BE2C (cell line): ENCODE measurements at regions not wholly inside any gene's neighbourhood (a gene's known extent, or its start where the extent isn't known, plus 50 kb on each side); places are given as distances from the start of the nearest gene placed in this dataset.

Source experiments
- DNase-seq: peaks from one replicate; pipeline ENCODE4 v3.0.0-alpha.2; 2020
- H3K27me3 ChIP-seq: fragments of 250-450 bp; sonication (Bioruptor Pico); 2 replicates; pipeline ENCODE4 v1.5.1; 2020; ENCODE audit warnings: mild to moderate bottlenecking
- H3K36me3 ChIP-seq: fragments of 250-450 bp; sonication (Bioruptor Pico); 2 replicates; pipeline ENCODE4 v1.5.1; 2020; ENCODE audit warnings: mild to moderate bottlenecking
- H3K4me1 ChIP-seq: fragments of 250-450 bp; sonication (Bioruptor Pico); 2 replicates; pipeline ENCODE4 v1.5.1; 2020
- H3K4me3 ChIP-seq: 2 replicates; pipeline ENCODE4 v1.5.1; 2011; ENCODE audit warnings: low read depth, low read length
- H3K9me3 ChIP-seq: fragments of 250-450 bp; sonication (Bioruptor Pico); 2 replicates; pipeline ENCODE4 v1.5.1; 2020
- TF ChIP-seq, protein P1 (sequence below): IDR thresholded peaks from 2 replicates; pipeline ENCODE4 v1.5.1; 2012; ENCODE audit warnings: mild to moderate bottlenecking, low read depth, low read length

DNA sequence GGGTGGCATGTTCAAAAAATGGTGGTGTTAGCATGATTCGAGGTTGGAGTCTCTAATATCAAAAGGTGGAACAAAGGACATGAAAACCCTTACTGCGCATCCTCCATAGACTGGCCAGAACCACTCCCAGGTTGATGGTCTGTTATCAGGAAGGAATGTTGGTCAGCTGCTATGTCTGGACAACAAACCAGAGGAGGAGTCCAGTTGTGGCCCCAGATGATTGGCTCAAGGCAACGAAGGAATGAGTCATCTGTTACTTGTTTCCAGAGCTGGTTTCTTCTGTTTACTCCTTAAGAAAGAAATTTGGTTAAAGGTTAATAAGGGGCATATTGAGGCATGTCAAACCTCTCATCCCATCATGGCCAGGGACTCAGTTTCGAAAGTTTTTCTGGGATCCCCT lies 56.8 kb upstream of the GRIA4 start:
- H3K9me3 ChIP-seq = no peaks in the 10 kb centered on the region
- TF ChIP-seq, protein P1, sequence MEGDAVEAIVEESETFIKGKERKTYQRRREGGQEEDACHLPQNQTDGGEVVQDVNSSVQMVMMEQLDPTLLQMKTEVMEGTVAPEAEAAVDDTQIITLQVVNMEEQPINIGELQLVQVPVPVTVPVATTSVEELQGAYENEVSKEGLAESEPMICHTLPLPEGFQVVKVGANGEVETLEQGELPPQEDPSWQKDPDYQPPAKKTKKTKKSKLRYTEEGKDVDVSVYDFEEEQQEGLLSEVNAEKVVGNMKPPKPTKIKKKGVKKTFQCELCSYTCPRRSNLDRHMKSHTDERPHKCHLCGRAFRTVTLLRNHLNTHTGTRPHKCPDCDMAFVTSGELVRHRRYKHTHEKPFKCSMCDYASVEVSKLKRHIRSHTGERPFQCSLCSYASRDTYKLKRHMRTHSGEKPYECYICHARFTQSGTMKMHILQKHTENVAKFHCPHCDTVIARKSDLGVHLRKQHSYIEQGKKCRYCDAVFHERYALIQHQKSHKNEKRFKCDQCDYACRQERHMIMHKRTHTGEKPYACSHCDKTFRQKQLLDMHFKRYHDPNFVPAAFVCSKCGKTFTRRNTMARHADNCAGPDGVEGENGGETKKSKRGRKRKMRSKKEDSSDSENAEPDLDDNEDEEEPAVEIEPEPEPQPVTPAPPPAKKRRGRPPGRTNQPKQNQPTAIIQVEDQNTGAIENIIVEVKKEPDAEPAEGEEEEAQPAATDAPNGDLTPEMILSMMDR = no peak
- no peaks in the 10 kb centered on the region for H3K27me3 ChIP-seq
- H3K4me1 ChIP-seq = no peaks in the 10 kb centered on the region
- no peaks in the 10 kb centered on the region for H3K36me3 ChIP-seq
- no peak overlapping the region for H3K4me3 ChIP-seq
- DNase-seq = no peak

DNA sequence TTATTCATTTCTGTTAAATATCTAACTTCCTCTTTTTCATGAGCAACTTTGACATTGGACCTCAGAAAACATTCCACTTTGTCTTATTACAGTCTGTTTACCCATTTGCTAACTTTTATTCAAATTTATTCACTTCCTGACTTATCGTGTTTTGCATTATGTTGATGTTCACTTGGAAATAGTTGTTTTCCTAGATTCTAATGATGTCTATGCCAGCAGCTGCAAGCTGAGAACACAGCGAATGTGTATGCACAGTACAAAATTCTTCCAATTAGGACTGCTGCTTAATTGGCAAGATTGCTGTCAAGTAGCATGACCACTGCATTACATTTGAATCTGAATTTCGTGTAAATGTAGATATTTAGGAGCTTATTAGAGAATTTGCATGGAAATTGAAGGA lies 61.5 kb upstream of the GRIA4 start:
- Histone ChIP-seq H3K36me3 (no peaks in the 10 kb centered on the region), H3K27me3 (no peaks in the 10 kb centered on the region), H3K4me3 (no peak overlapping the region), H3K9me3 (no peaks in the 10 kb centered on the region), H3K4me1 (no peaks in the 10 kb centered on the region)
- DNase-seq = no peak
- TF ChIP-seq, protein P1 = no peak

DNA sequence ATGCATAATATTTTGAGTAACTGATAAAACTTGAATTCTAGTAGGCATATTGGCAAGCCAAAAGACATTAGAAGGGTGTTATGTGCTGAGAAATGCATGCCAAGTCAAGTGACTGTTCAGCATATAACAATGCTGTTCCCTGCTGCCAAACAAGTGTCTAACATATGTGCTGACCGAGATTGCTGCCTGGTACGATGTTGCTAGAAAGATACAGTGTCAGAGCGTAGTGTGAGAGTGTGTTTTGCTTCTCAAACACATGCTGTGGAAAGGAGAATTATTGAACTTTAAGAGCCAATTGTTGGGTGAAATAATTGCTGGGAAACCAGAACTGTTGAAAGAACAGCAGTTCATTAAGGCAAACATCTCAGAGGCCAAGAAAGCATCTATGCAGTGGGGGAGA lies 71.3 kb upstream of the GRIA4 start:
- DNase-seq = no peak
- Histone ChIP-seq H3K4me1 (no peaks in the 10 kb centered on the region), H3K9me3 (no peaks in the 10 kb centered on the region), H3K4me3 (no peak overlapping the region), H3K27me3 (no peaks in the 10 kb centered on the region), H3K36me3 (no peaks in the 10 kb centered on the region)
- TF ChIP-seq, protein P1 = no peak

DNA sequence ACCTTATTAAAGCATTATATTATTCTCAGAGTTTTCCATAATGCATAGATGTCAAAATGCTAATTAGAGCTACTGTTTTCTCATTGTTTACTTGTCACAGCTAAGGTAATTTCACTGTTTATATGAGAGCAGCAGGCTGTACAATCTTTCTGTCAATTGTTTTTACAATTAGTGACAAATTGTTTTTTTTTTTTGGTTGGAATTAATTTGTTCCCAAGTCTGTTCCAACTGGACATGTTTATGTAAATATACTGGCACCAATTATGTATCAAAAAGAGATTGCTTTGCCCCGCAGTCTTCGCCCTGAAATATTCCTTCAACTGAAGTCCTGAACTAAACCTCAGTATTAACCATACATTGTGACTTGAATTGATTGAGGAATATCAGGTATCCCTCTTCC lies 72.3 kb upstream of the GRIA4 start:
- no peak overlapping the region for H3K4me3 ChIP-seq
- DNase-seq = no peak
- TF ChIP-seq, protein P1 = no peak
- no peaks in the 10 kb centered on the region for H3K27me3 ChIP-seq
- H3K36me3 ChIP-seq = no peaks in the 10 kb centered on the region
- no peaks in the 10 kb centered on the region for H3K4me1 ChIP-seq
- no peaks in the 10 kb centered on the region for H3K9me3 ChIP-seq

DNA sequence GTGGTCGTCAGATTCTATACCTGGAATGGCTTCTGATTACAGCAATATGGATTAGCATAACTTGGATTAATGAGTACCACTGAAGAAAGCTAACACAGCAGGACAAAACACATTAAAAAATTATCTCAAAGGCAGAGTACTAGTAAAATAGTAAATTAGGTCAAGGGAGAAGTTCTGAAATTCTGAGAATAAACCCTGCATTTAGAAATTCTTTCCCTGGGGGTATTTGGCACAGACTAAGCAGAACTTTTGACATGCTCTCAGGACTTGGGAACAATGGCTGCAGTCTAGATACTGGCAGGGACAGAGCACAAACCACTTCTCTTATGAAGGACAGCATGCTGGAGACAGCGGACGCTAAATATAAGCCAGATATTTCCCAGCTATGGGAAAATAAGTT lies 85.6 kb upstream of the GRIA4 start:
- Histone ChIP-seq H3K36me3 (no peaks in the 10 kb centered on the region), H3K9me3 (no peaks in the 10 kb centered on the region), H3K27me3 (no peaks in the 10 kb centered on the region), H3K4me3 (no peak overlapping the region), H3K4me1 (no peaks in the 10 kb centered on the region)
- TF ChIP-seq, protein P1 = no peak
- peak; percentile 8 for DNase-seq

DNA sequence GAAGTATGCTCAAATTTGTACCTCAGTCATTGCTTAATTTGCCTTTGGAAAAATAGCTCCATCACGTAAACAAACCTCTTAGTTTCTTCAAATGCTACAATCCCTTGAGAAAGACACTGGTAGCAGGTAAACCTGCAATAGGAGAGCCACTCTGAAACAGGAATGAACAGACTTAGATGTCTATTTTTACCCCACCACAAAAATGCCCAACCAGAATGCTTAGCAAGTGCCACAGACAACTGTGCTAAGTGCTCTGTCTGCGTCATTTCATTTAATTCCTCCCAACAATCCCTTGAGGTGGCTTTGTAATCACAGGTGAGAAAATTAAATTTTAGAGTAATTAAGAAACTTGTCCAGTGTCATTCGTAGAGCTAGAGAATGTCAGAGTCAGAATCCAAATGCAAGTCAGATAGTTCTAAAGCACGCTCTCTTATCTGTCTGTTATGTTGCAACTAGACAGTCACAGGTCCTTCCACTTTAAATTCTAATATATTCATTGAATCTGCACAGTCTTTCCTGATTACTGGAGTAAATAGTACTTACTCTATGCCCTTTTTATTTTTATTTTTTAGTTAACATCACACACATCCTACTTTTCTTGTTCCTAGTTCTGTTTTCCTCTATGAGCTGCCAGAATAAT lies 89.0 kb upstream of the GRIA4 start:
- TF ChIP-seq, protein P1 = no peak
- Histone ChIP-seq H3K4me3 (no peak overlapping the region), H3K9me3 (no peaks in the 10 kb centered on the region), H3K36me3 (no peaks in the 10 kb centered on the region), H3K27me3 (no peaks in the 10 kb centered on the region), H3K4me1 (no peaks in the 10 kb centered on the region)
- DNase-seq = no peak
